ENCODE measurements at regions not wholly inside any gene's neighbourhood (a gene's known extent, or its start where the extent isn't known, plus 50 kb on each side); places are given as distances from the start of the nearest gene placed in this dataset.
"Not testable (repeated sequence)": the region's sequence is repeated elsewhere in the genome, so short reads cannot be mapped to it uniquely, and the experiment has no call there.

DNA sequence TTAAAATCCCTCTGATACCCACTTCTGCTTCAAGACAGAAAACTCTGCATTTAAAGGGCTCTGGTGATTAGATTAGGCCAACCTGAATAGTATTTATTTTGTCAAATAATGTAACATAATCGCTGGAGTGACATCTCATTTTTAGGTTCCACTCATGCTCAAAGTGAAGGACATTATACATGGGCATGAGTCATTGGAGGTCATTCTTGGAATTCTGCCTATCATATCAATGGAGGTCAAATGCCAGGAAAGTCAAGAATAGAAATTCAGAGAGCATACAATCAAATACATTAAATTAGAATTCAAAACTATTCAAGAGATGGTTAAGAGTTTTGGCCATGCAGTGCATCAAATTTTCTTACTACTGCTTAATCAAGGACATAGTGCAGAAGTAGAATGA lies 50.8 kb upstream of the PRSS1 start:
- no peak for DNase-seq

DNA sequence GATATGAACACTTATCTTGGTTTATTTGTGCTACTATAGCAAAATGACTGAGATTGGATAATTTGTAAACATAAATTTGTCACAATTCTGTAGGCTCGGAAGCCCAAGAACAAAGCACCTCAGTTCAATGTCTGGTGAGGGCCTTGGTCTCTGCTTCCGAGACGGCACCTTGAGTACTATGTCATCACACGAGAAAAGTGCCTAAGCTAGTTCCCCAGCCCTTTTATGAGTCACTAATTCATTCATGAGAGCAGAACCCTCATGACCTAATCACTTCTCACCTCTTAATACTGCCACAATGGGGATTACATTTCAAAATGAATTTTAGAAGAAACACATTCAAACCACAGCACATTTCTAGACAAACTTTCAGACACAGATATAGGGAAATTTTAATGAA lies 52.0 kb upstream of the PRSS1 start:
- DNase-seq = no peak

DNA sequence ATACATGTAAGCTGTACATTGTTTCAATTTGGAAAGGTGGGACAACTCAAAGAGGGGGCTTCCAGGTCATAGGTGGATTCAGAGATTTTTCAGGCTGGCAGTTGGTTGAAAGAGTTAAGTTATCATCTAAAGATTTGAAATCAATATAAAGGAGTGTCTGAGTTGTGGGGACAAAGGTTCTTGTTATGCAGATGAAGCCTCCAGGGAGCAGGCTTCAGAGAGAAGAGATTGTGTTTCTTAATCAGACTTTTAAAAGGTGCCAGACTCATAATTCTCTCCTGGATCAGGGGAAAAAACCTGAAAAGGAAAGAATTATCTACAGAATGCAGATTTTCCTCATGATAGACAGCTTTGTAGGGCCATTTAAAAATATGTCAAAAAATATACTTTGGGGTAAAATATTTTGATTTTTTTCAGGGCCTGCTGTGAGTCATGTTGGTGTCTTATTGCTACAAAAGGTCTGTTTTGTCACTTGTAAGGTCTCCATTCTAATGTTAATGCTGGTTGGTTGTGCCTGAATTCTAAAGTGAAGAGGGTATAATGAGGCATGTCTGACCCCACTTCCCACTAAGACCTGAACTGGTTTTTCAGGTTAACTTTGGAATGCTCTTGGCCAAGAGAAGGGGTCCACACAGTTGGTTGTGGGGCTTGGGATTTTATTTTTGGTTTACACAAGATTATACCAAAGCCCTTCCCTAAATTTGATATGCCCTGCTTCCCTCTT lies 52.7 kb upstream of the PRSS1 start:
- DNase-seq = no peak

DNA sequence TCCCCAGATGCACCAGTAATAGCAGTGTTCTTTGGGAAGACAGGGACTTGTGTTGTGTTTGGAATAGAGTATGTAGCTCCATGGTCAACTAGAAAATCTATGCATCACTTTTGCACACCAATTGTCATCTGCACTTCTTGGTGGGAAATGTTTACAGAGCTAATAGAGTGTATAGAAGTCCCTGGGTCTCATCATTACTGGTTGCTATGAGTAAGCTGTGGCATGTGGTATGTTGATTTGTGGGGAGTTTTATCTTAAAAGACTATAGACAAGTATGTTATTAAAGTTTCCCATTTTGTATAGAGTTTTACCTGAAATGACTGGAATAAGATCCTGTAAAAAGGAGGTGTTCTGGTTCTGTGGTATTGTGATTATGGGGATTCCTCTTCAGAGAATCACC lies 55.4 kb upstream of the PRSS1 start:
- DNase-seq = no peak

DNA sequence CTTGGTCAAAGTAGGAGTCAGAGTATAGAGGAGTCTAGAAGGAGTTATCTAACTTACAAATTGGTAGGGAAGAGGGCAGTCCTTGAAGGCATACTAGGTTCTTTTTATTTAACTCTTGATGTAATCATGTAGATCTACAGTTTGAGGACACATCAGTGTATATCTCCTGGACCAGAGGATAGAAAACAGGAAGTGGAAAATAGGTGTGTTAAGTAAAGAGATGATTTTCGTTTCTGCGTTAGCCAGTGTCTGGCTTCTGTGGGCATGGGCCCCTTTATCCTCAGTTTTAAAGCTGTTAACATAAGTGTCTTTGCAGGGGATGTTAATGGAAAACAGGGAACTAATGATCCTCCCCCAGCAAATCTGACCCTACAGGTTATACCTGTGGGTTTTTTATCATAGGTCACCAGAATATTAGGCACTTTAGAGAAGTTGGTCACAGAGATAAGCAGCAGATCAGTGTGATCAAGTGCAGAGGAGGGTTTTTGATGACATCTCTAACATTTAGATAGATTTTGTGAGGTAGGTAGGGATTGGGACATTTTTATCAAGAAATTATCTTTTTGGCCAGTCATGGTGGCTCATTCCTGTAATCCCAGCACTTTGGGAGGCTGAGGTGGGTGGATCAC lies 58.6 kb upstream of the PRSS1 start:
- DNase-seq = no peak

DNA sequence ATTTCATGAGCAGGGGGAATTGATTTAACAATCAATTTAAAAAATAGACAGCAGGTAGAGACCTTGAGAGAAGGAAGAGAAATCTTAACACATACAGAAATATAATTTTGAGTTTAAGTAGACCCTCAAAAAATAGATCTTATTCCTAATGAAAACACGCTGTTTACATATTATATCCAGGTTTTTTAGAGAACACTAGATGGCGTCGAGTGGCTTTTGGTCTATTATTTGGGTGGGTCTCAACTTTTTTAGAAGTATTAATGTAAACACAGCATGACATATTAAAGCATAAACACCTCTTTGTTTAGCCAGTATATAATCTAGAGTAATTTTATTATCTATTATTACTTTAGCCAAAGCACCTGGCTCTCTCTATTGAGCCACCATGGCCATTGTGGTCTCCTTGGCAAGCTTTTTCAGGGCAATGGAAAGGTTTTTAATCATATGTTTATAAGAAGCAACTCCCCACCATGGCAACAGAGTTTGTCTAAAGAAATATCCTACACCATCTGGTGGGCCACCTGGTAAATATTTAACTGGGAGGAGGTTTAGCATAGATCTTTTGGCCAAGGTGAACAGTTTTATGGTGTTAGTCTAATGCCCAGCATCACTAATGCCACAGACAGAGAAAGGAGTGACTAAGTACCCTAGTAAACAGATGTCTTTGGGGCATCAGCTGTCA lies 59.7 kb upstream of the PRSS1 start:
- no peak for DNase-seq

DNA sequence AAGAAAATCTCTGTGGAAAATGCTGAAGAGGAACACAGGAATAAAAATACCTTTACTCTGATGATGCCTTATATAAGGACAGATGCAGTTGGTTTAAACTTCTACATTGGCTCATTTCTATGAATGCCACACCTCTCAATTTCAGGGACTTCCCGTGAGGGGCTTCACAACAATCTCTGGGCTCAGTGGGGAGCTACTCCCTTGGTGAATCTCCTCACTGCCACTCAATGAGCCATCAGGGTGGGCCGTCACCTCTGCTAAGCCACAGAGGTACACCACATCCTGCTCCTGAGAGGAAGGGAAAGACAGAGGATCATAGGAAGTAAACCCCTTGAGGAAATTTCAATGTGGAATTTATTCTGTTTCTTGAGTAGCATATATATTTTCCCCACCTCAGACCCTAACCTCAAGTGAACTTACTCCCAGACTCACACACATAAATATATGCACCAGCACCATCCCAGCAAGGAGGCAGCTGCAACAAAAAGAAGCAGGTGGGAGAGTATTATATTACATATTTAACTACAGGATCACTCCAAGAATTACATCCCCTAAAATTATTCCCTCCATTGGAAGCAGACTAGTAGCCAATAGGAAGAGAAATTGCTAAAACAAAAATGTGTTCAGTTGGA lies 63.3 kb upstream of the PRSS1 start:
- no peak for DNase-seq

DNA sequence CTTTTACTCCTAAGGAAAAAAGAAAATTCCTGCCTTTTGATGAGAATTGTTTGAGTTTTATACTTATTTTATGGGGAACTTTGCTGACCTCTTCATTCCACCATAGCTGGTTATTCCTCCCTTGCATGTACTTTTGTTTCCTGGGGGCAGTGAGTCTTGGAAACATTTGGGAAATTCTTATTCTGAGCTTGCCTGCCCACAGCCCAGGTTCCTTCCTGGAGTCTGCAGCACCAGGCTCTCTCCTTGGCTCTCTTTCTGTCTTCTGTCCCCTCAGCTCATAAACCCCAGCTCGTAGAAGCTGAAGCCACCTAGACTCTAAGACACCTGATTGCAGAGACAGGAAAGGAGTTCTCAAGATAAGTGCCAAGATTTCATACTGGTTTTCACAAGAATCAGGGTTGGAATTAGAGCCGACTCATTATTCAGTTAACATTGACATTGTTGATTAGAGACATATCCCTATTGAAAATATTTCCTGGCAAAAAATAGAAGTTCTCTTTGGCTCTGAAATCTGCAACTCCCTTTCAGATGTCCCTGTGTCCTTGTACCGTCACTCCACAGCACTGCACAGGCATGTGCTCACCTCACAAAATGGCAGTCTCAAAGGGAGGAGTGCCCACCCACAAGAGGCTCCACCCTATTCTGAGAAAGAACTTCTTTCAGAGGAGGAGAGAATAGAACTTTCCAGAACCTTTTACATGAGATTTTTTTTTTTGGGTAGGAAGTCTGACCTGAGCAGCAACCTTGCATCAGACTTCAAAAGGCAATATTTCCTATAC lies 67.8 kb upstream of the PRSS1 start:
- DNase-seq = no peak

DNA sequence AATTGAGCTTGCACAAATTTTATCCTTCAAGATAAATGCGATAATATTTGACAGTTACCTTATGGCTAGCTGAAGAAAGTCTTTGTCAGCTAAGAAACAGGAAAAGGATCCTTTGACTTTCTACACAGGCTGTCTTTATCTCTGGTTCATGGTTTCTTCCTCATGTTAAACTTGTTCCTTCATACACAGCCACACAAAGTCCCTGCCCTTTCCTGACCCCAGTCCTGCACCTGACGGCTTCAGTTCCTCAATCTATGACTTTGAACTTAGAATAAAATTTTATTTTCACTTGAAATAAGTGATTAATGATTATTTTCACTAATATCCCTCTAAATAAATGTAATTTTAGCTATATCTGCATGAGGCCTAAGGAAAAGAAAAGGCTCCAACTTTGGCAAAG lies 77.8 kb upstream of the PRSS1 start:
- DNase-seq = no peak

DNA sequence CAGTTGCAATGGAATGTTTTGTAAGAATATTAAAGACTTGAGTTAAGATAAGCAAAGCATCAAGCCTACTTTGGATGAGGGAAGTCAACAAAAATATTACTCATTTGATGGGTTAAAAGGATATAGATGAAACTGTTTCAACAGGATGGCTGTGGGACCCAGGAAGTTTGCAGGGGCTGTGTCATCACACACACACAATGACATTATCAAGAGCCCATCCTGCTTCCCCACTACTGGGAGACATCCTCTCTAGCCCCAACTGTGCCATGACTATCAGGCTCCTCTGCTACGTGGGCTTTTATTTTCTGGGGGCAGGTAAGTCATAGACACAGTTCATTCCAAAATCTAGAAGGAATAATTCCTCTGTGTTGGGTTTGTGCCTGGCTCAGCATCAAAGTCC lies 78.8 kb upstream of the PRSS1 start:
- DNase-seq = no peak

DNA sequence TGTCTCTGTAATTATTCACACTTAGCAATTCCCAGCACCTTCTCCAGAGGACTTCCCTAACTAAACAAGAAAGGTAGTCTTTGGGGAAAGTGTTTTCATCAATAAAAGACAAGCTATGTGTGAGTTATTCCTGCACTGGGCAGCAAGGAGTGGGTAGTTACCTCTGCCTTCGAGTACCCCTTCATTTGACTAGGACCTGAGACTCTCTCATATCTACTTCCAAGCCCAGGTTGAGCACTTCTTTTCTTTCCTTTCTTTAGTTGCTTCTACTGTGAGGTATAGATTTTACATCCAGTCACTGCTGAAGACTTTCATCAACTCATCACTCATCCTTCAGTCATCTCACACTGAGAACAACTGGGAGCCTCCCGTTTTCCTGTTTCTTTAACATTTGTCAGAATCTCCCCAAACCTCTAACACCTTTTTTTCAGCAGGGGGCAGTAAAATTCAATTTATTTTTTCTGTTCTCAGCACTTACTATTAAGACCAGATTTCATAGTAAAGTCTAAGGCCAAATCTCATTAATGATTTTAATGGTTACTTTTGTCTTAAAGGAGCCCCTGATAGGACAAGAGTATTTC lies 80.1 kb upstream of the PRSS1 start:
- peak; percentile 18 for DNase-seq

DNA sequence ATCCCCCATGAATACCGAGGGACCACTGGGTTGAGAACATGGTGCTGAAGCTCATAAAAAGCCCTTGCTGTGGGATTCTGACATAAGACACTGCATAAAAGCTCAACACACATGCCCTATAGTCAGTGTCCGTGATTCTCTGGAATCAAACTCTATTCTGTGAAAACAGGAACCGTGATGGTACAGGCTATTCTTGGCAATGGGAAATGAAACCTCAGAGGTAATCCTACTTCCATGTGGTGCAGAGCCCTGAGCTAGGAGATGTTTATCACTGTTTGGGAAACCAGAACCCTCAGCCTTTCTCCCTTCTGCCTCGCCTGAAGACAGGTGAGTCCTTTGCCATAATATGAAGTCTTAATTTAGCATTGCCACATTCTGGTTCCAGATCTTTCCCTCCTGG lies 80.8 kb upstream of the PRSS1 start:
- DNase-seq = no peak

DNA sequence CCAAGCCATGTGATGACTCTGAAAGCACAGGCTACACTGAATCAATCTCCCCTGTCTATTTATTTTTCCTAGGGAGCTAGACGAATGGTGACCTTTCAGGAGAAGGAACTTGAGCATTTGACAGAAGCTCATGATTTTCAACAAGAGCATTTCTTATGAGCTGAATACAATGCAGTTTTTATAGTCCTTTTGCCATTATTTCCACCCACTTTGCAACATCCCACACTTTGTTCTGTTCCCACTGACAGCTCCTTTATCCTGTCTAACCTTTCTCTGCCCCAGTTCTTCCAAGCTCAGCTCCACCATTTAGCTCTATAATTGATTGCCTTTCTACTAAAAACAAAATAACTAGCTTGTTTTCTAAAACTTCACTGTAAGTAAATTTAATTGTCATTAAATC lies 91.9 kb upstream of the PRSS1 start:
- DNase-seq = no peak

DNA sequence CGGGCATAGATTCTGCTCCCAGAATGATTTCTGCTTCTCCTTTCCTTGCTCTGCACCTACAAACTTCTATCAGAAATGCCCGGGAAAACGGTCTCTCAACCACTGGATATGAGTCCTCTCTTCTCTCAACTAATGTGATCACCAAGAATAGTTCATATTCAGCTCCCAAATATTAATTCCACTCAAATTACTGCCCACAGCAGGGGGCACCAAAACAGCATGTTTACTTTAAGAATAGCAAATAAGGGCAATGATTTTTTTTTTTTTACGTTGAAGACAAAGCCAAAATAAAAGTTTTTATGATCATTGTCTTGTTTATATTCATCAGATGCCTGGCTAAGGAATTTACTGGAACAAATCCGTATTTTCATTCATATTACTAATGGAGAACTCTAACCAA lies 94.9 kb upstream of the PRSS1 start:
- DNase-seq = no peak

DNA sequence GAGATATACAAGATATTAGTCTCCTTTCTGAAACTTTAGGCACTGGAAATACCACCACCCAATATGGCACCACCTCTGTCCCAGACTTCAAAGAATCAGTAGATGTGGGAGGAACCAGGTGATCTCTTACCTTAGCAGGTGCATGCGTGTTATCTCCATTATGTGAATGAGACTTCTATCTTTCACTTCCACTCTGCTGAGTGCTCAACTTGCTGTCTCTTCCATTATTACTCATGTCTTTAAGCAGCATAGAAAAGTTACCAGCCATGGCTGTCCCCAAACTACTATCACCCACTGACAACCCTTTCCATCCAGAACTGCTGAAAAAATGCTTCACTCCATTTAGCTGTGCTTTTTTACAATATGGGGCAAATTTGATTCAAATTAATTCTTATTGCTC lies 101.5 kb upstream of the PRSS1 start:
- DNase-seq = no peak

DNA sequence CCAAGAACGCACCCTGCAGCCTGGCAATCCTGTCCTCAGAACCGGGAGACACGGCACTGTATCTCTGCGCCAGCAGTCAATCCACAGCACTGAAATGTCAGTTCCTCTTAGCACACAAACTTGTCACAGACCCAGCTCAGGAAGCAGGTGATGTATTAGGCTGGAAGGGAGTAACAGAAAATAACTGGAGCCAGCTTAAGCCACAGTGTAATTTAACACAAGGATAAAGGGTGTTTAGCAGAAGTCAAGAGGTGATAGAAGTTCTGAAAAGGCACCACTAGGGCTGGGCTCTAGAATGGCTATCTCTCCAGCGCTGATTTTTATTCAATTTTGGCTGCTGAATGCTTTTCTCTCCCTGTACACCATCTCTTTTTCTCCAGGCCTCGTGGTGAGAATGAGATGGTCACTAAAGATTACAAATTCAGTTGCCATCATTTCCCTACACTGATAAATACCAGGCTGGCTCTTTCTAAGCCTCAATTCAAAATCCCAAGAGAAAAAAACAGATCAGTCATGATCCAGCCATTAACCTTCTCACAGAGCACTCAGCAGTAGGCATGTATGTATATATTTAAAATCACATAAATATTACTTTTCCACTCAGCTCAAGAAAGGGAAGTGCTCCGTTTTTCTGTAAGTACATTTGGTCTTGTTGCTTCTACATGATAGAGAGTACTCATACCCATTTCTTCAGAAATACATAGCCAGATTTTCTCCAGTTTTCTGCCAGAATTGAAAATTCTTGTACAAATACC lies 102.7 kb upstream of the PRSS1 start:
- DNase-seq = no peak

DNA sequence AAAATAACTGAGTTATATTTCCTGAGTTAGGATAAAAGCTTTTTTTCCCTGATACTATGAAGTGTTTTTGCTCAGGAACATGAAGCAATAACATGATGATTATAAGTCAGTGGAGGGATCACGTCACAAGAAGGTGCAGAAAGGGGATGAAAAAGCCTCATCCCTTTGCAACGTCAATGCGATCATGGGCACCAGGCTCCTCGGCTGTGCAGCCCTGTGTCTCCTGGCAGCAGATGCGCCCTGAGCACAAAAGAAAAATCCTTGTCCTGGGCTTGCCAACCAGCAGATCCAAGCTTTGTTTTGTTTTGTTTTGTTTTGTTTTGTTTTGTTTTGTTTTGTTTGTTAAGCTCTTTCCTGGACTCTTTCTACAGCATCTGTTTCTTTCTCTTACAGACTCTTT lies 103.5 kb upstream of the PRSS1 start:
- DNase-seq = no peak

DNA sequence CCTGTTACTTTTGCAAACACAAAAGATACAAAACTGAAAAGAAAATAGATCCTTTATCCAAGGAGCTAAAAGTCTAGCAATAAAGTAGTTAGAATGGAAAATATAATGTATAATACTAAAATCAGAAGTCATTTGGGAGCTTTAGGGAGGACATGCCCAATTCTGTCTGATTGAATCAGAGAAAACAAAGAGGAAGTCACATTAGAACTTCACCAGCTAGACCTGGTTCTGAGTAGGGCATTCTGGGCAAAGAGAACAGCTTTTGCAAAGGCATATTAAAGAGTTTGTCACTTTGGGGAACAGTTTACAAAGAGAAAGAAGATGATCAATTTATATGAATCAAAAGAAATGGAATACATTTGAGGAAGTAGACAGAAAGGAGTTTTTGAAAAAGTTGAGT lies 107.0 kb upstream of the PRSS1 start:
- no peak for DNase-seq

DNA sequence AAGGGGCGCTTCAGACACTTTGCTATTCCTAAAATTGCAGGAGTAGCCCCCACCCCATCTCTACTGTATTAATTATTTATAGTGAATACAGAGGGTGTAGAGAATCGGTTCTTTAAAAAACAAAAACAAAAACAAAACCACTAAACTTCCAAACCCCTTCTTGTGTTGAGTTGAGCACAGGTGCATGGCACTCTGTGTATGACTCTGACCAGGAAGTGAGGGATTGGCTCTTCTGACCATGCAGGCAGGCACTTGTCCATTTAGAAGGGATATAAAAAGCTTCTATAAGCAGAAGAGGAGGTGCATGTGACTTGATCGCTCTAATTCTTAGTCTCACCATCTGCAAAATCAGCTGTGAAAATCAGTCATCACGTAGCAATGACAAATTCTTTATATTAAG lies 108.0 kb upstream of the PRSS1 start:
- not testable (repeated sequence) for DNase-seq

DNA sequence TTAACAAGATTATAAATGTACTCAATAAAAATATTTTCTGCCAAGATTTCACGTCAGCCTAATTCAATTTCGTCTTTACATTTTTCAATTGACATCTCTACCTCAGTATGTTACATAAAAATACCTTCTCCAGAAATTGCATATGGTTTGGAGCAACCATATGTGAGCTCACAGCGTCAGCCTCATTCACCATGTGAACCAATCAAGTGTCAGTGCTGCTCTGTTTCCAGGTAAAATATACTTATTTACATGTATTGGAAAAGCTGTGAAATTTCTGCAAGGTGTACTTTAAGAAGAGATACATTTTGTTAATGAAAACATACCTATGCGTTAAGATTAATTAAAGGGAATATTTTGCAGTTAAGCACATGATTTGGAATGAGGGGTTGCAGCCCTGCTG lies 110.7 kb upstream of the PRSS1 start:
- no peak for DNase-seq

DNA sequence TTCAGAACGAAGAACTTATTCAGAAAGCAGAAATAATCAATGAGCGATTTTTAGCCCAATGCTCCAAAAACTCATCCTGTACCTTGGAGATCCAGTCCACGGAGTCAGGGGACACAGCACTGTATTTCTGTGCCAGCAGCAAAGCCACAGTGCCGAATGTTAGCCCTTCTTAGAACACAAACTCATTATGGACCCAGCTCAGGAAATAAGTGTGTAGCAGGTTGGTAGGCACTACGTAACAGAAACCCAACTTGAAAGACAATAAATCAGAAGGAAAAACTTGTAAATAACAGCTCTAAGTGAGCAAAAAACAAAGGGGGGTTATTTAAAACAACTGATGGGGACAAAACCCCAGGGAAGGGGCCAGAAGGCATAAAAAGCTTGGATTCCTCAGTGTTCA lies 112.0 kb upstream of the PRSS1 start:
- DNase-seq = no peak

DNA sequence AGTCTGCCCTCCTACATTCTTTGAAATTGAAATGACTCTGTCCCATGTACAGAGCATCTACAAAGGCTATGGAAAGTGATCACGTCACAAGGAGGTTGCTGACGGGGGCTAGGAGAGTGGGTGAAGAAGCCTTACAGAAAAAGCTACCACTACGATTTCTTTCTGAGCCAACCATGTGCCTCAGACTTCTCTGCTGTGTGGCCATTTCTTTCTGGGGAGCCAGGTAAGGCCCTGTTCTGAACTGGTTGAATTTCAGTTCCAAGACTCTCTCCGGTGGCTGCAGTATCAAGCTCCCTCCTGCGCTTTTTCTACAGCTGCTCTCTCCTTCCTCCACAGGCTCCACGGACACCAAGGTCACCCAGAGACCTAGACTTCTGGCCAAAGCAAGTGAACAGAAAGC lies 112.5 kb upstream of the PRSS1 start:
- no peak for DNase-seq
